HPDE6-E6E7 (cell line): ENCODE measurements at regions not wholly inside any gene's neighbourhood (a gene's known extent, or its start where the extent isn't known, plus 50 kb on each side); places are given as distances from the start of the nearest gene placed in this dataset.

ENCODE experiments used
- DNase-seq: peaks from one replicate; pipeline ENCODE4 v3.0.0; 2011; ENCODE audit warnings: missing footprints; ENCODE audit errors: extremely low spot score

DNA sequence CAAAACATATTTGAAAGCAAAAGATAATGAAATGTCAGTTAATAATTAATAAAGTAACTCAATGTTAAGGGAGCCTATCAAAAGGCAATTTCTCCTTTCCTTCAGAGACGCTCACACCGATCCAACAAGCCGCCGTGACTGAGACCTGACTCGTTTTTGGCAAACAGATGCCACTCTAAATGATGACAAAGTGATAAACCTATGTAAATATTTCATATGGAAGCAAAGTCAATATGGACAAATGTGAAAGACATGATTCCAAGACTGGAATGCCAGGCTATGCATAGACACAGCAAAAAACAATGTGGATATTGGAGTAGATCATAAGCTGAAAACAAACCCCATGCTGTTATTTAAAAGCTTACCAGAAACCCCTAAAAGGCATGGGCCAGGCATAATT is 137.2 kb upstream of the SUCLG2 start:
- DNase-seq, result no peak

- peak; percentile 0 for DNase-seq
These were observed 135.6 kb upstream of the SUCLG2 start for GRCh38 chr3:67790043-67790442.

GRCh38 chr3:67788396-67788795 is 134.0 kb upstream of the SUCLG2 start:
- no peak for DNase-seq

DNA sequence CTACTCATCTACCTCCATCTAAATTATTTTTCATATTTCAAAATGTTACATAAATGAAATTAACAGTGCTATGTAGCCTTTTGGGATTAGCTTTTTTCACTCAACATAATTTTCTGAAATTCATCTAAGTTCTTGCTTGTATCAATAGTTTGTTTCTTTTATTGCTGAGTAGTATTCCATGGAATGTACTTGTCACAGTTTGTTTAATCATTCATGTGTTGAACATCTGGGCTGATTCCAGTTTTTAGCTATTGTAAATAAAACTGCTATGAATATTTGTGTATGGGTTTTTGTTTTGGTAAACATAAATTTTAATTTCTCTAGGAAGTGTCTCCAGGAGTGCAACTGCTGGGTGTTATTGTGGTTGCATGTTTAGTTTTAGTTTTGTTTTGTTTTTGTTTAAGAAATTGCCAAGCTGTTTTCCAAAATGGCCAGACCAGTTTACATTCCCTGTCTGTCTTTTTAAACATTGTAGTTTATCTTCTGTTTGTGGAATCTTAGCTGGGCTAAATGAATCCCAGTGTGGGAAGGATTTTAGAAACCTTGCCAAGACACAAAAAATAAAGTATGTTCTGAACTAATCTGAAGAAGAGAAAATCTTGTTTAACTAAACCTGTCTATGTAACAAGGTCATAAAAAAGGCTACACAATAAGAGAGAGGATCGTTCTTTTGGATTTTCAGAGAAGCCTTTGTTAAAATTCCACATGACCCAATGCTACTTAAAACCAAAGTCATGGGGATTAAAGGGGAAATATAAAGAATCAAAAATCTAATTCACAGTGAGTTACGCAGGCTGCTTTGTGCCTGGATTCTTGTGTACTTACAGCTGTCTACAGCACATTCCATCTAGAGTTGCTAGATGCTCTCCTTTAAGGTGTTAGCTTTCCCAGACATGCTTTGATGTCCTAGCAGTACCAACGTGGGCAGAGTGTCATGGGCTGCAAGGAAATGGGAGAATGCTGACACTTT is 129.2 kb upstream of the SUCLG2 start:
- no peak for DNase-seq

GRCh38 chr3:67781871-67782270 is 127.5 kb upstream of the SUCLG2 start:
- DNase-seq, result no peak

- DNase-seq, result no peak
These were observed 126.8 kb upstream of the SUCLG2 start for GRCh38 chr3:67781218-67781617.

- no peak for DNase-seq
These were observed 120.3 kb upstream of the SUCLG2 start for GRCh38 chr3:67774676-67775075.

DNA sequence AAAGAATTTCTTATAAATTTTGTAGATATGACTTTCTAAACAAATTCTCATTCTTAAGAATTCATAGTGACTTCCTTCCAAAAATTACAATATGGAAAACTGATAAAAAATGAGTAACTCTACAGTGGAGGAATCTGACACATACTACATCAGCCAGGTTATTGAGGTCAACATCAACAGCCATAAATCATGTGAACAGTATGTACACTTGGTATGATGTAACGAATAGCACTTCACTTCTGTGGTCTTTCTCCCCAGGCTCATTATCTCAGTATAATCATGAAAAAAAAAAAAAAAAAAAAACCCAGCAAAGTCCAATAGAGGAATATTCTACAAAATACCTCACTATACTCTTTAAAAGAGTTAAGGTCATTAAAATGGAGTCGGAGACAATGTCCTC is 111.2 kb upstream of the SUCLG2 start:
- no peak for DNase-seq

DNA sequence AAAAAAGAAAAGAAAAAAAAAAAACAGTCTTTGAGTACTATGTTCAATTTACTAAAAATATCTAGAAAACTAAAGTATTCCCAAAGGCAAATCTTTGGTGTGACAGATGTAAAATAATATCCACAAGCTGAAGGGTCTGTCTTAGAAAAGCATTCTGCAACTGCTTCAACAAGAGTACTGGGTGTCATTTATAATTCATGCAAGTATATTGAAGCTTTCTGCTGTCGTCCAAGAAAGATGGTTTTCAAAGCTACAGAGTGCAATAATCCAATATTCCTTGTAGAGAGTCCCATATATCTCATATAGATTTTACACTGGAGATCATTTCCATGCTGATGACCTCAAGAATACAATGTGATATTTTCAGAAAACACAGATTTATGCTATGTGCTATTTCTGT is 90.9 kb upstream of the SUCLG2 start:
- no peak for DNase-seq

GRCh38 chr3:67744699-67745098 is 90.3 kb upstream of the SUCLG2 start:
- no peak for DNase-seq

- no peak for DNase-seq
These were observed 85.4 kb upstream of the SUCLG2 start for GRCh38 chr3:67739851-67740250.

- DNase-seq, result no peak
These were observed 83.8 kb upstream of the SUCLG2 start for GRCh38 chr3:67737906-67738865.

GRCh38 chr3:67737140-67737539 is 82.7 kb upstream of the SUCLG2 start:
- no peak for DNase-seq

DNA sequence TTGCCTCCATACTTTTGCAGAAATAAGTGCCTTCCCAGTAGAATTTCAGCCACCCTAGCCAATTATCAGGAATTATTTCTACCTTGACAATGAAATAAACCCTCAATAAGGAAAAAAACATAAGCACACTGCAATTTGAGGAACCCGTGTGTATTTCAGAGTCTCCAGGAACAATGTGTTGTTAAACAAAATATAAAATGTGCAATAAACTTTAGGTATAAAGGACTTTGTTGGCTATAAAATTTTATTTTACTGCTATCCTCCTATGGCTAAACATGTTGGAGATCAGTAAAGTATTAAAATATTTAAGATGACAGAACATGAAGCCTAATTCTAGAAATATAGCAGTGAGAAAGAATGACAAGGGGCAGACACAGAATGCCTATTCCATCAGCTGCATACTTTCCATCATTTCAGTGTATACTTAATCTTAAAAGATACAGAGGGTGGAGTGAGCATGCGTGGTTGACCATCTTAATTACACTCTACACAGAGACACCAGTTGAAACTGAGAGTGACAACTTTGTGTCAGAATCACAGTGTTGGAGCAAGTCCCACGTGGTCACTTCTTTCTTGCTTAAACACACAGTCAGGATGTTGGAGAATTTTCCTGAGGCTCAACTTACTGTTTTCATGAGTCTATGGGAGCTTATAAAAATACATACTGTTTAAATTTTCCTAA is 79.0 kb upstream of the SUCLG2 start:
- no peak for DNase-seq

GRCh38 chr3:67724434-67724833 is 70.0 kb upstream of the SUCLG2 start:
- DNase-seq, result no peak

DNA sequence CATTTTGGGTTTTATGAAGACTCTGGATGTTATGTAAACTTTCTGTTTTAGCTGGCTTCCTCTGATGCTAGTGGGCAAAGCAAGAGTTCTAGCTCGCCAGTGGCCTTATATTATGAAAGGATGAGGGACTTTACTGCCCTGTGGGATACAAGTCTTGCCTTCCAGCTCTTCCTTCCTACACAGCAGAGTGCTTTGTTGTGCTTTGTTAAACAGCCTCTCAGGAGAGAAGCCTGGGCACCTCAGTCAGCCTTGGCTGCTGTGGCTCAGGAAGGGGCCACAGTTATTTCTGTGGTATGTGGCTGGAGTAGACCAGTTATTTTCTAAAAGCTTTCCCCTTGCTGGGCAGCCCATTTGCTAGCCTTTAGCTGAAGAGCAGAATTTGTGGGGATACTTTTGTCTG is 69.5 kb upstream of the SUCLG2 start:
- no peak for DNase-seq

DNA sequence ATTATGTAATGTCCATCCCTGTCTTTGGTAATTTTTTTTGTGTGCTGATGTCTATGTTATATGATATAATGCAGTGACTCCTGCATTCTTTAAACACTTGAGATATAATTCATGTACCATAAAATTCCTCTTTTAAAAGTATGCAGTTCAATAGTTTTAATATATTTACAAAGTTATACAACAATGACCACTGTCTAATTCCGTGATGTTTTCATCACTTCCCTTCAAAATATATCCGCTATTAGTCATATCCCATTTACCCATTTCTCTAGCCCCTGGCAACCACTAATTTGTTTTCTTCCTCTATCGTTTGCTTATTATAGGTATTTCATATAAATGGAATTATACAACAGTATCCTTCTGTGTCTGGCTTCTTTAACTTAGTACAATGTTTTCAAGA is 64.9 kb upstream of the SUCLG2 start:
- no peak for DNase-seq

- no peak for DNase-seq
These were observed 61.6 kb upstream of the SUCLG2 start for GRCh38 chr3:67715971-67716370.

- no peak for DNase-seq
These were observed 59.5 kb upstream of the SUCLG2 start for GRCh38 chr3:67713764-67714469.

DNA sequence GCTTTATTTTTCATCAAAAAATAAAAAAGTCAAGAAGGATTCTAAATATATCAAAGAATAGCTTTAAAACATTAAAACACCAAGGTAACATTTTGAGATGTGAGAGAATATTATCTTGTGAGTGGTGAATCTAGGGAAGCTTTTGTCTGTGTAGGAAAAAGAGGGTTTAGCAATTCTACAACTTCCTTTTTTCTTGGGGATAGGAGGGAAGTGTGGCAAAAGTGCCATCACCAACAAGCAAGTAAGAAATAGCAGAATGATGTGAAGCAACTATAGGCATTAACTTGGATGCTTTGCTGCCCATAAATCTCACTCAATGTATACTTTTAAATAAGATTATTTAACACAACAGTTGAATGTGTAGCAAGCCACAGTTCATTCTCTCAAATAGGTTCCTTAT is 57.8 kb upstream of the SUCLG2 start:
- DNase-seq, result no peak

- no peak for DNase-seq
These were observed 56.0 kb upstream of the SUCLG2 start for GRCh38 chr3:67710396-67710795.
